H1 (cell line): ENCODE measurements at regions not wholly inside any gene's neighbourhood (a gene's known extent, or its start where the extent isn't known, plus 50 kb on each side); places are given as distances from the start of the nearest gene placed in this dataset.
A peak's percentile ranks its signal among the peaks of the same experiment; 100 is the strongest.

Source experiments
- CTCF ChIA-PET: fragments of 300-600 bp; sonication (Branson Sonifier 250); formaldehyde crosslinking; loops from one replicate; lab custom pipeline; 2021; ENCODE audit not compliant: partially characterized antibody; lab: Charles Lee
- POLR2A ChIA-PET: fragments of 300-600 bp; sonication (Branson Sonifier 250); formaldehyde crosslinking; loops from one replicate; lab custom pipeline; 2021; ENCODE audit warnings: inconsistent platforms; ENCODE audit not compliant: partially characterized antibody; lab: Charles Lee
- DNase-seq, 2 experiments: peaks; one replicate each; pipeline versions ENCODE4 v3.0.0 to v3.0.0-alpha.2; 2010 to 2022; ENCODE audit warnings: low spot score in 2 of 2, low read depth in 1 of 2, mixed read lengths in 1 of 2
- FAIRE-seq: peaks from 2 replicates; lab custom pipeline; 2011; peaks lifted over from hg19 to GRCh38; lab: Jason Lieb, UNC
- H2AFZ ChIP-seq: 2 replicates; pipeline ENCODE4 v1.8.1; 2012; ENCODE audit warnings: low read length, inconsistent platforms
- H2AK5ac ChIP-seq: 2 replicates; pipeline ENCODE4 v1.6.1; 2013; ENCODE audit warnings: low read depth, low read length
- H2BK120ac ChIP-seq: replicated peaks from 2 replicates; pipeline ENCODE3; 2013; ENCODE audit warnings: low read depth, low read length, inconsistent platforms
- H2BK12ac ChIP-seq: 2 replicates; pipeline ENCODE4 v1.6.1; 2013; ENCODE audit warnings: low read depth, low read length
- H2BK15ac ChIP-seq: 2 replicates; pipeline ENCODE4 v1.6.1; 2013; ENCODE audit warnings: low read length
- H2BK20ac ChIP-seq: 2 replicates; pipeline ENCODE4 v1.6.1; 2013; ENCODE audit warnings: low read length
- H2BK5ac ChIP-seq: 2 replicates; pipeline ENCODE4 v1.6.1; 2013; ENCODE audit warnings: low read depth, low read length
- H3K14ac ChIP-seq: 2 replicates; pipeline ENCODE4 v1.6.1; 2013; ENCODE audit warnings: inconsistent platforms; ENCODE audit not compliant: insufficient read length
- H3K18ac ChIP-seq: 2 replicates; pipeline ENCODE4 v1.6.1; 2013; ENCODE audit warnings: low read length; ENCODE audit errors: extremely low read depth
- H3K23ac ChIP-seq: 2 replicates; pipeline ENCODE4 v1.6.1; 2013; ENCODE audit warnings: inconsistent platforms; ENCODE audit not compliant: insufficient read length
- H3K23me2 ChIP-seq: 2 replicates; pipeline ENCODE4 v1.6.1; 2013; ENCODE audit warnings: low read depth, low read length
- H3K27ac ChIP-seq: 2 replicates; pipeline ENCODE4 v1.6.1; 2011; ENCODE audit warnings: low read depth, low read length, inconsistent platforms
- H3K27me3 ChIP-seq, 4 experiments: replicated peaks in 1 of 4; 1 replicate in 1 of 4; 2 replicates in 3 of 4; pipeline versions ENCODE4 v1.6.1 to v1.8.1; 2011 to 2013; ENCODE audit warnings: low read length in 3 of 4, mild to moderate bottlenecking in 3 of 4, inconsistent platforms in 2 of 4, mixed read lengths in 2 of 4, moderate library complexity in 1 of 4; ENCODE audit not compliant: control insufficient read depth in 3 of 4, insufficient read depth in 3 of 4; ENCODE audit errors: extremely low read depth in 1 of 4
- H3K36me3 ChIP-seq, 4 experiments: 2 replicates each; pipeline versions ENCODE4 v1.6.1 to v1.8.1; 2011 to 2013; ENCODE audit warnings: mild to moderate bottlenecking in 4 of 4, low read length in 3 of 4, moderate library complexity in 2 of 4, control low read depth in 1 of 4, inconsistent platforms in 1 of 4; ENCODE audit not compliant: insufficient read depth in 4 of 4, control insufficient read depth in 2 of 4
- H3K4ac ChIP-seq: replicated peaks from 2 replicates; pipeline ENCODE3; 2013; ENCODE audit warnings: low read length, low read depth, mixed read lengths, inconsistent platforms; ENCODE audit not compliant: insufficient read length
- H3K4me1 ChIP-seq, 4 experiments: replicated peaks in 1 of 4; 1 replicate in 1 of 4; 2 replicates in 3 of 4; pipeline versions ENCODE4 v1.6.1 to v1.8.1; 2011 to 2013; ENCODE audit warnings: low read length in 3 of 4, inconsistent platforms in 2 of 4, mixed read lengths in 1 of 4; ENCODE audit not compliant: insufficient read depth in 4 of 4, control insufficient read depth in 3 of 4
- H3K4me2 ChIP-seq, 2 experiments: 2 replicates each; pipeline versions ENCODE4 v1.6.1 to v1.8.1; 2011 to 2013; ENCODE audit warnings: low read depth in 2 of 2, low read length in 2 of 2, control low read depth in 1 of 2, inconsistent platforms in 1 of 2, mild to moderate bottlenecking in 1 of 2; ENCODE audit not compliant: insufficient read depth in 1 of 2
- H3K4me3 ChIP-seq, 4 experiments: fragments of 200-600, 300-600 bp in 1 of 4; sonication (generic), shearing (Covaris generic), sonication (Bioruptor Twin) in 1 of 4; 2 replicates each; pipeline versions ENCODE4 v1.5.1 to v1.8.1; 2011 to 2016; ENCODE audit warnings: low read length in 4 of 4, low read depth in 3 of 4, control low read depth in 2 of 4, inconsistent platforms in 2 of 4, mild to moderate bottlenecking in 2 of 4, mixed read lengths in 1 of 4, moderate library complexity in 1 of 4; ENCODE audit not compliant: insufficient read depth in 2 of 4; ENCODE audit errors: extremely low read depth in 1 of 4
- H3K56ac ChIP-seq: replicated peaks from 2 replicates; pipeline ENCODE3; 2013; ENCODE audit warnings: low read depth, mild to moderate bottlenecking, mixed read lengths, low read length, inconsistent platforms; ENCODE audit not compliant: insufficient read length
- H3K79me1 ChIP-seq: 2 replicates; pipeline ENCODE4 v1.6.1; 2013; ENCODE audit warnings: low read depth, low read length, control low read depth
- H3K79me2 ChIP-seq, 2 experiments: 2 replicates each; pipeline versions ENCODE4 v1.6.1 to v1.8.1; 2012 to 2013; ENCODE audit warnings: low read length in 2 of 2, mild to moderate bottlenecking in 2 of 2, inconsistent platforms in 1 of 2; ENCODE audit not compliant: insufficient read depth in 2 of 2, control insufficient read depth in 1 of 2
- H3K9ac ChIP-seq, 4 experiments: replicated peaks in 1 of 4; 1 replicate in 1 of 4; 2 replicates in 3 of 4; pipeline versions ENCODE4 v1.6.1 to v1.8.1; 2011 to 2013; ENCODE audit warnings: low read depth in 3 of 4, low read length in 3 of 4, control low read depth in 2 of 4, mild to moderate bottlenecking in 2 of 4, moderate library complexity in 2 of 4, inconsistent platforms in 1 of 4; ENCODE audit errors: extremely low read depth in 1 of 4
- H3K9me3 ChIP-seq, 2 experiments: 2 replicates each; pipeline versions ENCODE4 v1.6.1 to v1.8.1; 2012 to 2013; ENCODE audit warnings: mild to moderate bottlenecking in 2 of 2, moderate library complexity in 2 of 2, control low read depth in 1 of 2, inconsistent platforms in 1 of 2, low read depth in 1 of 2, low read length in 1 of 2, mixed read lengths in 1 of 2; ENCODE audit not compliant: insufficient read depth in 2 of 2
- H4K20me1 ChIP-seq, 2 experiments: replicated peaks in 1 of 2; 2 replicates each; pipeline versions ENCODE3 to v1.8.1; 2011 to 2013; ENCODE audit warnings: inconsistent platforms in 2 of 2, low read length in 2 of 2, mild to moderate bottlenecking in 1 of 2; ENCODE audit not compliant: insufficient read depth in 2 of 2, control insufficient read depth in 1 of 2
- H4K5ac ChIP-seq: 2 replicates; pipeline ENCODE4 v1.6.1; 2013; ENCODE audit warnings: low read length, low read depth, mixed read lengths, inconsistent platforms; ENCODE audit not compliant: insufficient read length
- H4K8ac ChIP-seq: 2 replicates; pipeline ENCODE4 v1.8.0; 2013; ENCODE audit warnings: mild to moderate bottlenecking, moderate library complexity, low read length, inconsistent platforms; ENCODE audit not compliant: insufficient read depth; ENCODE audit errors: extremely low read depth
- H4K91ac ChIP-seq: replicated peaks from 2 replicates; pipeline ENCODE3; 2013; ENCODE audit warnings: low read length, mixed read lengths, inconsistent platforms; ENCODE audit not compliant: insufficient read length
- BACH1 ChIP-seq: IDR thresholded peaks from 2 replicates; pipeline ENCODE4 v1.6.1; 2012; ENCODE audit warnings: low read length, improper control_type of control experiment
- JUN ChIP-seq: IDR thresholded peaks from 2 replicates; pipeline ENCODE4 v1.6.1; 2011; ENCODE audit warnings: low read depth, mild to moderate bottlenecking, improper control_type of control experiment, low read length
- KDM5A ChIP-seq: fragments of 200-600 bp; IDR thresholded peaks from 2 replicates; pipeline ENCODE4 v1.7.1; 2012; ENCODE audit warnings: mild to moderate bottlenecking, low read length, inconsistent platforms, mixed read lengths
- MAX ChIP-seq: IDR thresholded peaks from 2 replicates; pipeline ENCODE4 v1.6.1; 2012; ENCODE audit warnings: inconsistent platforms
- RBBP5 ChIP-seq: IDR thresholded peaks from 2 replicates; pipeline ENCODE4 v1.7.1; 2012; ENCODE audit warnings: low read depth, mild to moderate bottlenecking, inconsistent platforms, low read length, moderate library complexity, borderline replicate concordance
- WGBS, 2 experiments: shearing (Covaris generic) in 1 of 2; methylation state at CpG; one replicate each; pipeline versions ENCODE4 v1.1.6 to v1.1.7; 2013 to 2015; ENCODE audit warnings: low lambda C conversion rate in 2 of 2, mixed read lengths in 2 of 2, inconsistent platforms in 1 of 2, low coverage in 1 of 2, missing lambda C conversion rate in 1 of 2; ENCODE audit not compliant: insufficient replicate concordance in 2 of 2, insufficient coverage in 1 of 2, insufficient read length in 1 of 2; ENCODE audit errors: extremely low coverage in 1 of 2, missing lambda C conversion rate in 1 of 2; 5-methylcytosine and 5-hydroxymethylcytosine counted together

GRCh38 chr16:87245511-87245910 lies 71.7 kb downstream of the C16orf95 start:
- no peak for FAIRE-seq
- no peaks in the 10 kb centered on the region; a peak in 1 of 7 replicates for H3K27me3 ChIP-seq
- TF ChIP-seq RBBP5 (no peak), JUN (no peak), MAX (no peak), KDM5A (no peak), BACH1 (no peak)

More at GRCh38 chr16:87245511-87245910, 71.7 kb downstream of the C16orf95 start:
- peaks cover 5 to 13% (median 11%) of the 10 kb centered on the region in 4 experiments; a peak in 5 of 7 replicates for H3K4me1 ChIP-seq
- H2BK15ac ChIP-seq = no peak overlapping the region
- no peak overlapping the region for H2AK5ac ChIP-seq
- no peaks in the 10 kb centered on the region for H4K20me1 ChIP-seq
- no peak overlapping the region for H2BK12ac ChIP-seq
- H3K79me2 ChIP-seq = no peaks in the 10 kb centered on the region
- no peak overlapping the region for H2BK5ac ChIP-seq
- no peak overlapping the region for H4K5ac ChIP-seq
- H2BK20ac ChIP-seq = no peak overlapping the region
- H2BK120ac ChIP-seq = no peak overlapping the region
- H3K4me3 ChIP-seq = no peak overlapping the region
- no peaks in the 10 kb centered on the region for H3K36me3 ChIP-seq
- peak overlapping the region; percentile 21; the same call in 1 of the 2 replicates for H2AFZ ChIP-seq
- no peak for DNase-seq
- ChIA-PET POLR2A (interaction anchor here (0.6 to 1.0 kb wide), 2 partner anchors 9 to 76 kb away, joined by 3 read pairs; no protein-coding TSS in a partner anchor), CTCF (interaction anchor here (0.9 to 1.5 kb wide), 5 partner anchors 11 to 68 kb away, joined by 3 to 4 read pairs (median 3); no protein-coding TSS in a partner anchor)
- no peak overlapping the region for H3K23ac ChIP-seq
- H4K8ac ChIP-seq = no peak overlapping the region; the same call in 1 of the 2 replicates
- H3K23me2 ChIP-seq = no peaks in the 10 kb centered on the region; the same call in 1 of the 2 replicates
- no peak overlapping the region for H3K18ac ChIP-seq
- WGBS, 2 experiments = 97 to 100% methylated on average over 2 to 13 of the region's 13 CpGs
- no peaks in the 10 kb centered on the region for H3K79me1 ChIP-seq
- no peak overlapping the region for H3K27ac ChIP-seq
- H3K4ac ChIP-seq = no peak overlapping the region
- no peak overlapping the region for H3K14ac ChIP-seq
- no peak overlapping the region for H4K91ac ChIP-seq
- H3K9ac ChIP-seq = no peak overlapping the region
- H3K9me3 ChIP-seq = no peaks in the 10 kb centered on the region
- no peak overlapping the region for H3K4me2 ChIP-seq
- no peak overlapping the region for H3K56ac ChIP-seq
